Dendritic cell treated with granulocyte-macrophage colony-stimulating factor and Interleukin-4, amounts not matched to agents 40 ng/mL and 50 ng/mL, for 4 days (primary cell): ENCODE measurements at regions not wholly inside any gene's neighbourhood (a gene's known extent, or its start where the extent isn't known, plus 50 kb on each side); places are given as distances from the start of the nearest gene placed in this dataset.
"Not testable (repeated sequence)": the region's sequence is repeated elsewhere in the genome, so short reads cannot be mapped to it uniquely, and the experiment has no call there.

Experiments
- H3K27ac Mint-ChIP-seq: one replicate; pipeline ENCODE4 v1.8.0; 2022; ENCODE audit warnings: mild to moderate bottlenecking, mixed read lengths
- H3K27me3 Mint-ChIP-seq: one replicate; pipeline ENCODE4 v1.8.0; 2022; ENCODE audit warnings: mild to moderate bottlenecking, mixed read lengths
- H3K36me3 Mint-ChIP-seq: one replicate; pipeline ENCODE4 v1.8.0; 2022; ENCODE audit warnings: low read depth, mixed read lengths
- H3K4me1 Mint-ChIP-seq: one replicate; pipeline ENCODE4 v1.8.0; 2022; ENCODE audit warnings: low read depth, mixed read lengths
- H3K4me3 Mint-ChIP-seq: one replicate; pipeline ENCODE4 v1.8.0; 2022; ENCODE audit warnings: mild to moderate bottlenecking, moderate library complexity, mixed read lengths
- H3K9me3 Mint-ChIP-seq: one replicate; pipeline ENCODE4 v1.8.0; 2022; ENCODE audit warnings: mixed read lengths
- intact Hi-C: fragments of 100-400 bp; cut with micrococcal nuclease; formaldehyde crosslinking; loops from one replicate; pipeline ENCODE4 v1.15.0; 2022

GRCh38 chr5:82641331-82642003 lies 363.3 kb upstream of the RPS23 start:
- H3K4me1 Mint-ChIP-seq, result peaks cover 7% of the 10 kb centered on the region
- no peak overlapping the region for H3K4me3 Mint-ChIP-seq
- no peak overlapping the region for H3K27ac Mint-ChIP-seq
- H3K36me3 Mint-ChIP-seq, result no peaks in the 10 kb centered on the region
- H3K9me3 Mint-ChIP-seq, result no peaks in the 10 kb centered on the region
- H3K27me3 Mint-ChIP-seq, result no peaks in the 10 kb centered on the region
- intact Hi-C loops, result loop anchor here (1.0 to 10.0 kb wide), 5 partner anchors 289 to 923 kb away; partner anchors contain the start of genes TMEM167A and XRCC4

- intact Hi-C loops, result loop anchor here (1.0 to 10.0 kb wide), 5 partner anchors 289 to 923 kb away; partner anchors contain the start of genes TMEM167A and XRCC4
- H3K4me1 Mint-ChIP-seq, result peaks cover 7% of the 10 kb centered on the region
- H3K27ac Mint-ChIP-seq, result no peak overlapping the region
- no peaks in the 10 kb centered on the region for H3K9me3 Mint-ChIP-seq
- no peaks in the 10 kb centered on the region for H3K27me3 Mint-ChIP-seq
- H3K4me3 Mint-ChIP-seq, result no peak overlapping the region
- no peaks in the 10 kb centered on the region for H3K36me3 Mint-ChIP-seq
Measured at GRCh38 chr5:82640916-82641315, 362.8 kb upstream of the RPS23 start.

- intact Hi-C loops, result loop anchor here (2.0 to 10.0 kb wide), 4 partner anchors 287 to 833 kb away; partner anchors contain the start of genes TMEM167A and XRCC4
- no peaks in the 10 kb centered on the region for H3K36me3 Mint-ChIP-seq
- peaks cover 7% of the 10 kb centered on the region for H3K4me1 Mint-ChIP-seq
- H3K27me3 Mint-ChIP-seq, result no peaks in the 10 kb centered on the region
- H3K4me3 Mint-ChIP-seq, result no peak overlapping the region
- no peaks in the 10 kb centered on the region for H3K9me3 Mint-ChIP-seq
- no peak overlapping the region for H3K27ac Mint-ChIP-seq
Measured at GRCh38 chr5:82639393-82640144, 361.4 kb upstream of the RPS23 start.

DNA sequence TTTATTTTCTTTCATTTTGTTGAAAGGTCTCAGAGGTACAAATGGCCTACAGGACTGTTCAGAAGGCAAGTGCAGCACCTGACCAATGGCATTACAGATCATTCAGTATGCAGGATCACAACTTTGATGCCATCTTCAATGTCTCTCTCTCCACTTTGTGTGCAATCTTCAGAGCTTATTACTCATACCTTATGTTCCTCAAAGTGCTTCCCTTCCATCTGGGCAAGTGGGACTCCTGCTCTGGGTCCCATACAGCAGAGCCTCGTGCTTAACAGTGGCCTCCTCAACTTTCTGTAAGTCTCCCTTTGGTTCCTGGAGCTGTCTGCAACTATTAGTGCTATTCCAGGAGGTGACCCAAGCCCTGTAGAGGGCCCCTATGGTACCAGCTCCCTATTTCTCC lies 358.4 kb upstream of the RPS23 start:
- H3K27ac Mint-ChIP-seq, result no peak overlapping the region
- H3K4me3 Mint-ChIP-seq, result no peak overlapping the region
- no peaks in the 10 kb centered on the region for H3K36me3 Mint-ChIP-seq
- H3K4me1 Mint-ChIP-seq, result peaks cover 7% of the 10 kb centered on the region
- no peaks in the 10 kb centered on the region for H3K9me3 Mint-ChIP-seq
- intact Hi-C loops, result no loop called here
- H3K27me3 Mint-ChIP-seq, result no peaks in the 10 kb centered on the region

- H3K36me3 Mint-ChIP-seq, result no peaks in the 10 kb centered on the region
- no peaks in the 10 kb centered on the region for H3K27me3 Mint-ChIP-seq
Measured at GRCh38 chr5:82635561-82636288, 357.6 kb upstream of the RPS23 start.

GRCh38 chr5:82628364-82628910 lies 350.3 kb upstream of the RPS23 start:
- no peak overlapping the region for H3K4me3 Mint-ChIP-seq
- no peaks in the 10 kb centered on the region for H3K36me3 Mint-ChIP-seq
- H3K27ac Mint-ChIP-seq, result no peak overlapping the region
- H3K9me3 Mint-ChIP-seq, result peaks cover 20% of the 10 kb centered on the region
- H3K4me1 Mint-ChIP-seq, result no peaks in the 10 kb centered on the region
- no peaks in the 10 kb centered on the region for H3K27me3 Mint-ChIP-seq
- intact Hi-C loops, result no loop called here

More at GRCh38 chr5:82635561-82636288, 357.6 kb upstream of the RPS23 start:
- intact Hi-C loops, result no loop called here
- H3K4me1 Mint-ChIP-seq, result no peaks in the 10 kb centered on the region
- H3K9me3 Mint-ChIP-seq, result no peaks in the 10 kb centered on the region
- no peak overlapping the region for H3K4me3 Mint-ChIP-seq
- no peak overlapping the region for H3K27ac Mint-ChIP-seq

DNA sequence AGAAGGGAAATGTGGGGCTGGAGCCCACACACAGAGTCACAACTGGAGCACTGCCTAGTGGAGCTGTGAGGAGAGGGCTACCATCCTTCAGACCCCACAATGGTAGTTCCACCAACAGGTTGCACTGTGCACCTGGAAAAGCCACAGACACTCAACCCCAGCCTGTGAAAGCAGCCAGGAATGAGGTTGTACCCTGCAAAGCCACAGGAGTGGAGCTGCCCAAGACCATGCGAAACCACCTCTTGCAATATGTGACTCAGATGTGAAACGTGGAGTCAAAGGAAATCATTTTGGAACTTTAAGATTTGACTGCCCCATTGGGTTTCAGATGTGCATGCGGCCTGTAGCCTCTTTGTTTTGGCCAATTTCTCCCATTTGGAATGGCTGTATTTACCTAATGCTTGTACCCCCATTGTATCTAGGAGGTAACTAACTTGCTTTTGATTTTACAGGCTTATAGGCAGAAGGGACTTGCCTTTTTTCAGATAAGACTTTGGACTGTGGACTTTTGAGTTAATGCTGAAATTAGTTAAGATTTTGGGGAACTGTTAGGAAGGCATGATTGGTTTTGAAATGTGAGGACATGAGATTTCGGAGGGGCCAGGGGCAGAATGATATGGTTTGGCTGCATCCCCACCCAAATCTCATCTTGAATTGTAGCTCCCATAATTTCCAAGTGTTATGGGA lies 348.9 kb upstream of the RPS23 start:
- H3K9me3 Mint-ChIP-seq, result peaks cover 20% of the 10 kb centered on the region
- intact Hi-C loops, H3K4me1 Mint-ChIP-seq, H3K4me3 Mint-ChIP-seq, H3K36me3 Mint-ChIP-seq, H3K27ac Mint-ChIP-seq, H3K27me3 Mint-ChIP-seq: not testable (repeated sequence)

GRCh38 chr5:82626012-82626411 lies 347.9 kb upstream of the RPS23 start:
- H3K36me3 Mint-ChIP-seq, H3K4me3 Mint-ChIP-seq, H3K4me1 Mint-ChIP-seq, H3K27ac Mint-ChIP-seq, intact Hi-C loops, H3K27me3 Mint-ChIP-seq: not testable (repeated sequence)
- peaks cover 20% of the 10 kb centered on the region for H3K9me3 Mint-ChIP-seq

GRCh38 chr5:82624062-82624461 lies 345.9 kb upstream of the RPS23 start:
- no peaks in the 10 kb centered on the region for H3K36me3 Mint-ChIP-seq
- H3K27me3 Mint-ChIP-seq, result peaks cover 2% of the 10 kb centered on the region
- intact Hi-C loops, result no loop called here
- H3K4me3 Mint-ChIP-seq, result no peak overlapping the region
- peaks cover 19% of the 10 kb centered on the region for H3K9me3 Mint-ChIP-seq
- no peaks in the 10 kb centered on the region for H3K4me1 Mint-ChIP-seq
- H3K27ac Mint-ChIP-seq, result no peak overlapping the region

GRCh38 chr5:82622711-82623514 lies 344.8 kb upstream of the RPS23 start:
- Mint-ChIP-seq H3K9me3 (peaks cover 21% of the 10 kb centered on the region), H3K4me3 (no peak overlapping the region), H3K4me1 (no peaks in the 10 kb centered on the region), H3K27ac (no peak overlapping the region), H3K36me3 (no peaks in the 10 kb centered on the region), H3K27me3 (peaks cover 2% of the 10 kb centered on the region)
- intact Hi-C loops, result no loop called here

GRCh38 chr5:82622205-82622604 lies 344.1 kb upstream of the RPS23 start:
- Mint-ChIP-seq H3K9me3 (peaks cover 21% of the 10 kb centered on the region), H3K27me3 (peaks cover 2% of the 10 kb centered on the region), H3K36me3 (no peaks in the 10 kb centered on the region), H3K4me3 (no peak overlapping the region), H3K4me1 (no peaks in the 10 kb centered on the region), H3K27ac (no peak overlapping the region)
- intact Hi-C loops, result no loop called here

GRCh38 chr5:82620957-82621600 lies 342.9 kb upstream of the RPS23 start:
- intact Hi-C loops, result no loop called here
- Mint-ChIP-seq H3K4me3 (no peak overlapping the region), H3K27me3 (peaks cover 2% of the 10 kb centered on the region), H3K4me1 (no peaks in the 10 kb centered on the region), H3K36me3 (no peaks in the 10 kb centered on the region), H3K9me3 (peaks cover 19% of the 10 kb centered on the region), H3K27ac (no peak overlapping the region)
